HS-5 (cell line): ENCODE measurements at regions not wholly inside any gene's neighbourhood (a gene's known extent, or its start where the extent isn't known, plus 50 kb on each side); places are given as distances from the start of the nearest gene placed in this dataset.
A peak's percentile ranks its signal among the peaks of the same experiment; 100 is the strongest.

ENCODE experiments used
- DNase-seq: peaks from one replicate; pipeline ENCODE4 v3.0.0-alpha.2; 2012; ENCODE audit warnings: low read depth

DNA sequence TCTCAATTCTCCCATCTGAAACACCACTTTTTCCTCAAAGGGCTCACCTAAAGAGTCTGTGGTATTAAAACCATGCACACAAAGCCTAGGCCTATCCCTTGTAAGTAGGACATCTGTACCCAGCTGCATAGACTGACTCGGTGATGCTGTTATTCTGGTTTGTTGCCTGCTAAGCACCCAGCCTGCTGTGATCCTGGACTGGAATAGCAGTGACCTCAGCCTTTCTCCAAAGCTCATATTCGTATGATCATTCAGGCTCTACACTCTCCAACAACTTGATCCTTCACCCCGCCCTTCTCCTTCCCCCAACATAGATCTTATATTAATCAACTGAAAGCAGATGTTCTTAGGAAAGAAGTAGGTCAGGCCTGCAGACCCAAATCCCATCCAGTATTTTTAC is 81.4 kb upstream of the WWC1 start:
- no peak for DNase-seq

DNA sequence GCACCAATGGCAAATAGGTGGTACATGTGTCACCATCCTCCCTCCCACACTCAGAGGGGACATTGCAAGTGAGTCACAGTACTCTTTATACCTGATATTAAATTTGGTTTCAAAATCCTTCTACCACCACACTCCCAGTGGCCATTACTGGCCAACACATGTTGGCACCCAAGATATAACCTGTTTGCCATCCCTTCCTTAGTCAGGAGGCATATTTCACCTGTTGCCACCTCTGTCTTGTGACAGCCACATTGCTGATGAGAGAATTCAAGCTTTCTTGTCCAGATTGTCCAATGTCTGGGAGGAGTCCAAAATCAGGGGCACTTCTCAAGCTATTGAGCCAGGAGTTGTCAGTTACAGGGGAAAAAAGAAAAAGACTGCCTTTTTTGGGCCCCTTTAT is 80.2 kb upstream of the WWC1 start:
- DNase-seq, result no peak

DNA sequence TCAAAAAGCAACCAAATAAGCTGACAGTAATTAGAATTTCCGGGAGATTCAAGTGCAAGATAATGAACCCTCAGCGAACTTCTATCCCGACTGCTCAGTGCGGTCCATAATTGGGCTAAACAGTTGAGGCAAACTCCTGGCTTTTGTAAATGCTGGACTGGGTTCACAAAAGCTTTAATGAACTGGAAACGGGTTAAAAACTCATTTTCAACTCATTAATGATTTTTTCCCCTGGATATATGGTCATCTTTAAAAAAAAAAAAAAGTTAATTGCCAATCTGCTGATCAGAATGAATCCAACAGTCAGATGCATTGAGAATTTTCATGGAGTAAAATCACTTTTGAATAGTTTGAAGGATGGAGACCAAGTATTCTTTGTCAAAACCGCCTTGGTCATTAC is 79.5 kb upstream of the WWC1 start:
- no peak for DNase-seq

DNA sequence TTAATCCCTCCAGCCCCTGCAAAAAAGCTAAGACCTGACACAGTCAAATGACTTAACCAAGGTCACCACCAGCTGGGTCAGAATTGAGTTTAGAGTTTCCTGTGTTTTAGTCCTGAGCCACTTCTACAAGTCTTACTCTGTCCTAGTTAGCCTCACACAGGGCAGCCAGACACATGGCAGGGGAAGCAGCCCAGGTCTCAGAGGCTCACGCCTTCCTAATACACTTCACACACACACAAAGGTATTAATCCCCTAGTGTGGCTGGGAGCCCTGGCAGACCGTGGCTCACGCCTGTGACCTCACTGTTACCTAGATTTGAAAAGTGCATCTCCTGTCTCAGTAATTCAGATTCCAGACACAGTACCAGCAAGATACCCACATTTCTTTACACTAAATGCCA is 77.4 kb upstream of the WWC1 start:
- no peak for DNase-seq

DNA sequence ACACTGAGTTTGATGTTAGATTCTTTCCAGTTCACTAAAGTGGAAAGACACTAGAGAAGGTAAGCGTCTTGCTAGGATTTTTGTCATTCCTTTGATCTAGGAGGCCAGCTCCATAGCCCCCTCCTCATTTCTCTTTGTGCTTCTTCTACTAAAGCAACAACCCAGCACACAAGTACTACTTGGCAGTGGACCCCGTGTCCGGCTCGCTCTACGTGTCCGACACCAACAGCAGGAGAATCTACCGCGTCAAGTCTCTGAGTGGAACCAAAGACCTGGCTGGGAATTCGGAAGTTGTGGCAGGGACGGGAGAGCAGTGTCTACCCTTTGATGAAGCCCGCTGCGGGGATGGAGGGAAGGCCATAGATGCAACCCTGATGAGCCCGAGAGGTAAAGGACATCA is 76.6 kb upstream of the WWC1 start:
- no peak for DNase-seq

DNA sequence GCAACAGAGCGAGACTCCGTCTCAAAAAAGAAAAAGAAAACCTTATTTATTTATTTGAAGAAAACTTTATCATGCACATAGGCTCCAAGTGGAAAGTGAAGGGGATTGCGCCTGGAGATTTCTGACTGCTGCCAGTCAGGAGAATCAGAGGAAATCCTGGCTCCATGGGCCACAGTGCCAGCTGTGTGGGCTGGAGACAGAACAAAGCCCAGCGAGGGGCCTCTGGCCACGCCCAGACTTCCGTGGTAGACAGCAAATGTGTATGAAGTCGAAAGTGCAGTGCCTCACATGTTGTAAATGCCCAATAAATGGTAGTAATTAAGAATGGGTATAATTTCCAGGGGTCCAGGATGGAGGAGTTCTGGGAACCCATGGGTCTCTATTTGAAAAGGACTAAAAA is 75.8 kb upstream of the WWC1 start:
- no peak for DNase-seq

DNA sequence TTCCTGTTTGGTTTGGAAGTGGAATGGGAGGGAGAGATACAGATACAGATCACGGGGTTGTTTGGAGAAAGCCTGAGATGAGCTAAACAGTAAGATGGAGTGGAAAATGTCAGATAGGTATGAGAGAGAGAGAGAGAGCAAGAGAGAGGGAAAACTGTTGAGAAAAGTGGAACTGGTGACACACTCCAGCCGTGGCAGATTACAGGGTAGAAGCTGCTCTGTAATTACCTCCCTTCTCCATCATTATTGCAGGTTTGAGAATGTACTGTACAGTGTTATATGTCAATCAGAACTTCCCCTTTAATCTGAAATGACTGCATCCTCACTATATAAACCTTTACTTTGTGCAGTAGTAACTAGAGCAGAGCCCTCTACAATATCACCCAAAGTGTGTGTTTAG is 74.5 kb upstream of the WWC1 start:
- no peak for DNase-seq

DNA sequence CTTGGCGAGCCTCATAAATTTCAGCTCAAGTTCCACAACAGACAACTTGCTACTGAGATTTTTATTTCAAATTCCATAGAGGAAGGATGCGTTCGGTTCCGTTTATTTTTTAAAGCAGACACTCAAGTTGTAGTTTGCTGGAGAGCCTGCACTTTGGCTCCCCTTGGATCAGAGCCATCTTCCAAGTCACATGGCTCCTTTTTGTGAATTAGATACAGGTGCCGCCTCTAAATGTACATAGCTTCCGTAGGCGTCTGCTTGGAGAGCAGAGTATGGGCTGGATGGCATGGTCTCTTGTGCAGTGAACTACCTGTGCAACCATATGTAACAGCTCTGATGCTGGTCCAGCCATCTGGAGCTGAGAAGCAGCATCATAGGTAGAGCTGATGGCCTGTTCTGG is 73.9 kb upstream of the WWC1 start:
- no peak for DNase-seq

DNA sequence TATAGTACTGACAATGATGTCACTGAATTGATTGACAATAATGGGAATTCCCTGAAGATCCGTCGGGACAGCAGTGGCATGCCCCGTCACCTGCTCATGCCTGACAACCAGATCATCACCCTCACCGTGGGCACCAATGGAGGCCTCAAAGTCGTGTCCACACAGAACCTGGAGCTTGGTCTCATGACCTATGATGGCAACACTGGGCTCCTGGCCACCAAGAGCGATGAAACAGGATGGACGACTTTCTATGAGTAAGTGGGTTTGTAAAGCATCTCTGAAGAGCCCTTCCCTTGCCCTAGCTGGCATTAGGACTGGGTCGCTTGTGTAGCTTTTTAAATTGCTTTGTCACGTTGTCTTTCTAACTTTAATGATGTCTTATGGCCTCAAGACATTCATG is 72.7 kb upstream of the WWC1 start:
- no peak for DNase-seq

DNA sequence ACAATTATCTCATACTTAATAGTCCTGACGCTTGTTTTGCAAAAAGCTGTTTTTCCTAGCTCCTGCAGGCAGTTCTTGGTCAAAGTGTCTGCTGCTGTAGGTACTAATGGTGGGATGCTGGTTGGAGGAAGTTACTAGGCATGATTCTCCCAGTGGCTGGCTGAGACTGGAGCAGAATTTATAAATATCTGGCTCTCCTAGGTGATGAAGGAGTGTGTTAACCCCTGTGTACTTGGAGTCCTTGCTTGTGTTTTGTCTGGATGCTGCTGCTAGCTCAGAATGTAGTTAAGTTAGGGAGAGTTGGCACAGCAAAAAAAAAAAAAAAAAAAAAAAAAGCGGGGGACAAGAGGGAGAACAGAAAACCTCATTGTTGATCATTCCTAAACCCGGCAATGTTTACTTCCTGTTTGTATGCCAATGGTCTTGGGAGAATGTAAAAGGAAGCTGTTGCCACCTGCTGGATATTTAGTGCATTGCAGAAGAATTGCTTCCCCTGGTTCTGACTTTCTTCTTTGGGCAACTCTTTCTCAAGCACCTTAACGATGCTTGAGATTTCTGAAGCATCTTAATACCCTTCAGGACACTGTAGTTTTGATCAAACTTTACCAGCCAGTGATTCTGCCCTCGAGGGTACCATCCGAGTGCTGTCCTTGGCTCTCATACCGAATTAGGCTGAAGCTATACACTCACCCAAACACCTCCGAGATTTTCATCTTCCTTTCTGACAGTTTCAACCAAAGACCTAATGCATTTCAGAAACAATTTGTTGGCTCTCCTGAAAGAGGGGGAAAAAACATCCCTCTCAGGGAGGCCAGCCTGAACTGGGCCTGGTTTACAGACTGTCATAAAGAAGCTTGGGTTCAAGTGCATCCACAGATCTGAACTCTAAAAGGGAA is 71.7 kb upstream of the WWC1 start:
- DNase-seq, result peak; percentile 59

DNA sequence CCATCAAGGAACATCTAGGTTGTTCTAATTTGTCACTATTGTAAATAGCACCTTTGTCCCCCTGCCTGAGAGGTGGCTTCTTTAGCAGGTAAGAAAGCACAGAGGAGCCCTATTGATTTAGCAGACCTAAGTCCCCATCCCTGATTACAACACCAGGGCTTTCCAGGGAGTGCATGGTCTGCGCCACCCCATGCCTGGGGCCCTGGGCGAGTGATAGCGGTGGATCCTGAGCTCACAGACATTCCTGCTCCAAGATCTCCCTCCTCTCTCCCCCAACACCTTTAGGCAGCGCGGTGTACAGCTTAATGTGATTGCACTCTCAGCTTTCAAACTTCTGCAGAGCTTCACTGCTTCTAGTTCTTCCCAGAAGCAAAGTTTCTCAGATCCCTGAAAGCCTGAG is 67.4 kb upstream of the WWC1 start:
- DNase-seq, result no peak

DNA sequence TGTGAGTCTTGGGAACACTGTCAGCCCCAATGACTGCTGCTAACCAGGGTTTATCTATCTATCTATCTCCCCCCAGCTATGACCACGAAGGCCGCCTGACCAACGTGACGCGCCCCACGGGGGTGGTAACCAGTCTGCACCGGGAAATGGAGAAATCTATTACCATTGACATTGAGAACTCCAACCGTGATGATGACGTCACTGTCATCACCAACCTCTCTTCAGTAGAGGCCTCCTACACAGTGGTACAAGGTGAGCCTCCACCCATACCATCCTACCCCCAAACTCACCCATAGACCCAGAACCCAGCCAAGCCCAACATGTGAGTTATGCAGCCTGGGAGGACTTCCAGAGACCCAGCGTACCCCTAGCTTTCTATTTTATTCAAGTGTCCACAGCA is 65.4 kb upstream of the WWC1 start:
- no peak for DNase-seq

DNA sequence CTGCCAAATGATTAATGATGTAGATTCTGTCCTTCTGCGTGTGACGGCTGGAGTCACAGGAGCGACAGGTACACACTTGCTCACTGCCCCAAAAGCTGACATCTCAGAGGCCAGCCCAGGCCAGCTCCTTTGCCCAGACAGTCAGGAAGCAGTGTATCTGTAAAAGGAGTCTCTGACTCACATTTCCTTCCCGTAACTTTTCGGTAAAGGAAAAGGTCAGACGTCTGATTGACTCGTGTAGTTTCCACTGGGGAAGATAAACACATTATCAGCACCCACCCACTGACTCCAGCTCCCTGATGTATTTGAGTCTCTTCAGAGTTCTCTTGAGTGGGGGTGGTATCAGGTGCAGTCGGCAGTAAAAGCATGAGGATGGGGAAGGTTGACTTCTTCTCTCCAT is 64.4 kb upstream of the WWC1 start:
- no peak for DNase-seq

DNA sequence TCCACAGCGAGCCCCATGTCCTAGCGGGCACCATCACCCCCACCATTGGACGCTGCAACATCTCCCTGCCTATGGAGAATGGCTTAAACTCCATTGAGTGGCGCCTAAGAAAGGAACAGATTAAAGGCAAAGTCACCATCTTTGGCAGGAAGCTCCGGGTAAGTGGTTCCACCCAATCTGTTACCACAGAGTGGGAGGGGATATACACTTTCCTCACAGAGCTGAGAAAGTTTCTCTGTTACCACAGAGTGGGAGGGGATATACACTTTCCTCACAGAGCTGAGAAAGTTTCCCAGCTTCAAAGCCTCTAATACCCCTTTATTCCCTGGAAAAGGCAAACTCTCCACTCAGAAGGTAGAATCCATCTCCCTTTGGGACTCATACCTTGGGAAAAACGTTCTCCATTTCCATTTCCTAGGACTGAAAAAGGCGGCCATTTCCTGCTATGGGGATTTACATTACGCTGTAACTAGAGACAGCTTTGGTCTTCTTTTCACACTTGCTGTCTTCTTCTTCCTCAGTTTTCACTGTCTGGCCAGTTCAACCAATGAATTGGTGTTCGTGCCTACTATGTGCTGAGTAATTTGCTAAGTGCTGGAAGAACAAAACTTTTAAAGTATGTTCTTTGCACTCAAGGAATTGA is 63.4 kb upstream of the WWC1 start:
- no peak for DNase-seq

DNA sequence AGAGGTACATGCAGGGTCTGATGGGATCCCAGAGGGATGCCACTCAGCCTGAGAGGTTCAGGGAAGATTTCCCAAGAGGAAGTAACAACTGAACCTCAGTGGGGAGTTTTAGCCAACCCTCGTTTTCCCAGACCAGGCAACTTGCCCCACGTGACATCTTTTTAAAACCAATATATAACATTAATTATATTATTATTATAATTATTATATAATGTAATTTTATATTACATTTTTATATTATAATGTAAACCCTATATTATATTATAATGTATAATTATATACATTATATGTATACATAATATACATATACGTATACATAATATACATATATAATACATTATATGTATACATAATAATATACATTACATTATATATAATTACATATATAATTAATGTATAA is 62.8 kb upstream of the WWC1 start:
- DNase-seq, result no peak

DNA sequence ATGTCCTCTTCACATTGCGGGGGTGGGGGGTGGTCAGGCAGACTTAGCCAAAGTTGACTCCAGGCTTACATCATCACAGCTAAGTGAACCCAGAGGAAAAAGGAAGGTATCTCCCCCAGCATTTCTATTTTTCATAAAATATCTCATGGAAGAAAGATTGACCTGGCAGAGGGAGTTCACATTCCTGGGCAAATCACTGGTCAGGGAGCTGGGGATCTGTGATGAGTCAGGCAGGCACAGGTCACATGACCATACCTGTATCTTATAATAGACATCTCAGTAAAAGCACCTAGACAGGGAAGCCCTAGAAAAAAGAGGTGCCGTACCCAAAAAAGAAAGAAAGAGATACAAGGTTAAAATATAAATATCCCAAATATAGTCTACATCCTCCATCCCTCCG is 57.3 kb upstream of the WWC1 start:
- DNase-seq, result no peak

DNA sequence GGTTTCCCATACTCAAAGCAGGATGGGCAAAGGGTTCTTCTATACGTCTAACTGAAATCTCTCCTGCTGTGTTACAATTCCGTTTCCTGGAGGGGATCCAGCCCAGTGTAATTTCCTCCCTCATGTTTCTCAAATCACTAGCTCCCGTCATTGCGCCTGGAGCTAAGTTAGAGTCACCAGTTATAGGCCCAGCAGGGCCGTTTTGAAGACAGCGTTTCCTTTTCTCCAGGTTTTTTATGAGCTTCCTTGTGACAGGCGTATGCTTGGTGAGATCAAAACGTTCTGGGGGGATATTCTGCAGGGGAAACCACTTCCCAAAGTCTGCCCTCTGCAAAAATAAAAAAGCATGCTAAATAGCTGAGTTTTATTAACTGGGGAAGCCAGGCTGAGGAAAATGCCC is 53.0 kb upstream of the WWC1 start:
- no peak for DNase-seq

DNA sequence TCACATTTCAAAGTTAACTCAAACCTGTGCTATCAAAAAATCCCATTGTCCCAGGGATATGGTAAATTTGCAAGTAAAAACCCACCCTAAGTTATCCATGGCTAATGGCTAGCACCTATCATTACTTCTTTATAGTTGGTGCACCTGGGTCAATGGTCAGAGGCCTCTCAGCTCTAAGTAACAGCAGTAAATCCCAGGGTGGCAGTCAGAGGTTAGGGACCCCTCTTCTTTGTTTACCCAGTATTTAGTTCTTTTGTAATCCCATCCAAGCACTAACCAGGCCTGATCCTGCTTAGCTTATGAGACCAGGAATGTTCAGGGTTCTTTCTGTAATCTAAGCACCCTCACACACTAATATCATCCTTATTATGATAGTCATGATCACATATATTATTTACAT is 52.1 kb upstream of the WWC1 start:
- no peak for DNase-seq
